CD4-positive, alpha-beta T cell (primary cell): ENCODE measurements at regions not wholly inside any gene's neighbourhood (a gene's known extent, or its start where the extent isn't known, plus 50 kb on each side); places are given as distances from the start of the nearest gene placed in this dataset.

Experiments
- ATAC-seq: fragments of 200-7000 bp; cut with Tn5 transposase; one replicate; pipeline ENCODE4 v1.10.0; 2022; ENCODE audit warnings: mild to moderate bottlenecking; ENCODE audit not compliant: poor library complexity
- CTCF ChIA-PET: fragments of 350-600 bp; sonication (Branson Sonifier 250); formaldehyde crosslinking; loops from one replicate; lab custom pipeline; 2021; ENCODE audit warnings: antibody characterized with exemption, inconsistent platforms; lab: Charles Lee
- POLR2A ChIA-PET: fragments of 350-600 bp; sonication (Branson Sonifier 250); formaldehyde crosslinking; loops from one replicate; lab custom pipeline; 2021; ENCODE audit warnings: antibody characterized with exemption, inconsistent platforms; lab: Charles Lee
- DNase-seq, 14 experiments: peaks; one replicate each; pipeline ENCODE4 v3.0.0-alpha.2; 2013 to 2020; ENCODE audit warnings: mixed read lengths in 2 of 14
- H3K27ac ChIP-seq, 2 donors: one replicate each; pipeline versions ENCODE4 v1.5.1 to v1.7.0; 2013; ENCODE audit warnings: low read length in 2 of 2, low read depth in 1 of 2, mild to moderate bottlenecking in 1 of 2
- H3K27me3 ChIP-seq, 2 experiments: 1 replicate in 1 of 2; 2 replicates in 1 of 2; pipeline versions ENCODE4 v1.6.1 to v1.7.0; 2013; ENCODE audit warnings: low read length in 2 of 2, control low read depth in 1 of 2, mild to moderate bottlenecking in 1 of 2, moderate library complexity in 1 of 2; ENCODE audit not compliant: insufficient read depth in 2 of 2, control insufficient read depth in 1 of 2
- H3K36me3 ChIP-seq: one replicate; pipeline ENCODE4 v1.6.1; 2013; ENCODE audit warnings: low read length, control low read depth; ENCODE audit not compliant: insufficient read depth
- H3K4me1 ChIP-seq: one replicate; pipeline ENCODE4 v1.6.1; 2013; ENCODE audit warnings: low read length, control low read depth; ENCODE audit not compliant: insufficient read depth
- H3K4me3 ChIP-seq: one replicate; pipeline ENCODE4 v1.5.1; 2013; ENCODE audit warnings: mild to moderate bottlenecking, low read length, moderate library complexity
- H3K9me3 ChIP-seq, 2 experiments: 1 replicate in 1 of 2; 2 replicates in 1 of 2; pipeline versions ENCODE4 v1.6.1 to v1.7.0; 2013; ENCODE audit warnings: low read length in 2 of 2, mild to moderate bottlenecking in 2 of 2, control low read depth in 1 of 2, moderate library complexity in 1 of 2; ENCODE audit not compliant: control insufficient read depth in 1 of 2, insufficient read depth in 1 of 2
- H3K27ac Mint-ChIP-seq: one replicate; pipeline ENCODE4 v1.8.0; 2020; ENCODE audit warnings: mixed read lengths
- H3K27me3 Mint-ChIP-seq: one replicate; pipeline ENCODE4 v1.8.0; 2021; ENCODE audit warnings: mixed read lengths
- H3K36me3 Mint-ChIP-seq: one replicate; pipeline ENCODE4 v1.8.0; 2021; ENCODE audit warnings: low read depth, mixed read lengths
- H3K4me1 Mint-ChIP-seq: one replicate; pipeline ENCODE4 v1.8.0; 2021; ENCODE audit warnings: low read depth, mixed read lengths
- H3K4me3 Mint-ChIP-seq: one replicate; pipeline ENCODE4 v1.8.0; 2020; ENCODE audit warnings: mild to moderate bottlenecking, mixed read lengths
- H3K9me3 Mint-ChIP-seq: one replicate; pipeline ENCODE4 v1.8.0; 2020; ENCODE audit warnings: mixed read lengths
- CTCF ChIP-seq: fragments of 200-600 bp; IDR thresholded peaks from one replicate; pipeline ENCODE4 v1.8.0; 2022; ENCODE audit warnings: antibody characterized with exemption, mild to moderate bottlenecking
- intact Hi-C, 2 experiments: fragments of 100-400 bp; cut with DNase I in 1 of 2; cut with micrococcal nuclease in 1 of 2; formaldehyde crosslinking; loops; one replicate each; pipeline versions ENCODE4 v1.15.1 to v1.9.0; 2023 to 2025; cut with DNase I, micrococcal nuclease

DNA sequence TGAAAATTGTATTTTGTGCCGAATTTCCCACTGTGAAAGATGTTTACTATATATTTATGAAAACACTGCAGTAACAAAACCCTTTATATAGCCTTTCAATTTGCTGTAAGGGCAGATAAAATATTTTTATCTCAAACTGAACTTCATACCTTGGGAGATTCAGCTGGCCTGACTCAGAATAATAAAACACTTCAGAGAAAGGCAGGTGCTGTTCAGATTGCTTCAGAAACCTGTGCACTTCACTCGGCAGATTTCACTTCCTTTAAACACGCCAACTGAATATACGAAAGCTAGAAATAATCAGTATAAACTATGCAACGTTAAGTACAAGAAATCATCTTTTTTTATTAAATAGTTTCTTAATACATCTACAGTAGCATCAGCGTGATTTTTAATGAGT is 839.1 kb upstream of the RBFOX1 start:
- no peaks in the 10 kb centered on the region for H3K36me3 ChIP-seq
- peaks cover 0 to 7% of the 10 kb centered on the region in 2 experiments for H3K9me3 ChIP-seq
- CTCF ChIA-PET = interaction anchor here (0.6 kb wide), 1 partner anchor 824 kb away, joined by 3 read pairs; no protein-coding TSS in a partner anchor
- ATAC-seq (no peak), DNase-seq (no peak)
- Mint-ChIP-seq H3K9me3 (peaks cover 12% of the 10 kb centered on the region), H3K4me3 (no peak overlapping the region), H3K36me3 (no peaks in the 10 kb centered on the region), H3K27me3 (no peaks in the 10 kb centered on the region), H3K27ac (no peak overlapping the region), H3K4me1 (no peaks in the 10 kb centered on the region)
- TF ChIP-seq CTCF = no peak
- H3K27ac ChIP-seq = no peak overlapping the region
- H3K4me1 ChIP-seq = no peaks in the 10 kb centered on the region
- H3K27me3 ChIP-seq = no peaks in the 10 kb centered on the region
- POLR2A ChIA-PET = no interaction called here
- intact Hi-C loops = no loop called here
- no peak overlapping the region for H3K4me3 ChIP-seq

DNA sequence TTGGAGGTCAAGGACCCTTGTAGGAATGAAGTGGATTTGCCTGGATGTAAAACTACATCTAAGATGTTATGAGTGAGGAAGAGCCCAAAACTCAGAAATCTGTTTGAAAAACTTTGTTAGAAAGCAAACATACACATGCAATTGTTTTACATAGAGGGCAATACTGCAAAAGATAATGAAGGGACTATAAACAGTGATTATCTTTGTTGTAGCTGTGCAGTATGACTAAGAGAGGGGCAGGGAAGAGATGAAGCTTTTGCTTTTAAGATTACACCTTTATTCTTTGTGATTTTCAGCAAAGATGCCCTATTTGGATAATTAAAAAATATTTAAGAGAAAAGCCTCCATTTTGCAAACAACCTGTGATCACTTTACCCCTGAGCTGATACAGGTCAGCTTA is 839.9 kb upstream of the RBFOX1 start:
- Histone ChIP-seq H3K9me3 (peaks cover 0 to 4% of the 10 kb centered on the region in 2 experiments), H3K4me3 (no peak overlapping the region), H3K36me3 (no peaks in the 10 kb centered on the region), H3K27ac (no peak overlapping the region), H3K4me1 (no peaks in the 10 kb centered on the region), H3K27me3 (no peaks in the 10 kb centered on the region)
- intact Hi-C loops = no loop called here
- no peaks in the 10 kb centered on the region for H3K36me3 Mint-ChIP-seq
- H3K9me3 Mint-ChIP-seq = peaks cover 12% of the 10 kb centered on the region
- no peaks in the 10 kb centered on the region for H3K4me1 Mint-ChIP-seq
- DNase-seq = no peak
- CTCF ChIA-PET = no interaction called here
- no peak for ATAC-seq
- H3K4me3 Mint-ChIP-seq = no peak overlapping the region
- POLR2A ChIA-PET = no interaction called here
- TF ChIP-seq CTCF = no peak
- H3K27ac Mint-ChIP-seq = no peak overlapping the region
- no peaks in the 10 kb centered on the region for H3K27me3 Mint-ChIP-seq

- H3K27ac Mint-ChIP-seq = no peak overlapping the region
- no peak for TF ChIP-seq CTCF
- no peaks in the 10 kb centered on the region for H3K36me3 Mint-ChIP-seq
- ATAC-seq (no peak), DNase-seq (no peak)
- ChIA-PET CTCF (no interaction called here), POLR2A (no interaction called here)
- H3K4me1 ChIP-seq = no peaks in the 10 kb centered on the region
- peaks cover 3% of the 10 kb centered on the region in 2 experiments for H3K27me3 ChIP-seq
- H3K9me3 ChIP-seq = peaks cover 0 to 15% of the 10 kb centered on the region in 2 experiments
- H3K36me3 ChIP-seq = no peaks in the 10 kb centered on the region
- peaks cover 26% of the 10 kb centered on the region for H3K27me3 Mint-ChIP-seq
- H3K4me3 Mint-ChIP-seq = no peak overlapping the region
- H3K9me3 Mint-ChIP-seq = peaks cover 8% of the 10 kb centered on the region
- intact Hi-C loops = no loop called here
- no peak overlapping the region for H3K27ac ChIP-seq
- no peaks in the 10 kb centered on the region for H3K4me1 Mint-ChIP-seq
- no peak overlapping the region for H3K4me3 ChIP-seq
Measured at GRCh38 chr16:6484935-6485334, 847.7 kb upstream of the RBFOX1 start.
